GM18498 (cell line): ENCODE measurements at regions not wholly inside any gene's neighbourhood (a gene's known extent, or its start where the extent isn't known, plus 50 kb on each side); places are given as distances from the start of the nearest gene placed in this dataset.
"Not testable (repeated sequence)": the region's sequence is repeated elsewhere in the genome, so short reads cannot be mapped to it uniquely, and the experiment has no call there.

Experiments
- ATAC-seq: cut with Tn5 transposase; IDR thresholded peaks from one replicate; pipeline ENCODE4 v1.9.1; 2021; ENCODE audit warnings: mild to moderate bottlenecking, moderate library complexity; ENCODE audit not compliant: unreplicated experiment

DNA sequence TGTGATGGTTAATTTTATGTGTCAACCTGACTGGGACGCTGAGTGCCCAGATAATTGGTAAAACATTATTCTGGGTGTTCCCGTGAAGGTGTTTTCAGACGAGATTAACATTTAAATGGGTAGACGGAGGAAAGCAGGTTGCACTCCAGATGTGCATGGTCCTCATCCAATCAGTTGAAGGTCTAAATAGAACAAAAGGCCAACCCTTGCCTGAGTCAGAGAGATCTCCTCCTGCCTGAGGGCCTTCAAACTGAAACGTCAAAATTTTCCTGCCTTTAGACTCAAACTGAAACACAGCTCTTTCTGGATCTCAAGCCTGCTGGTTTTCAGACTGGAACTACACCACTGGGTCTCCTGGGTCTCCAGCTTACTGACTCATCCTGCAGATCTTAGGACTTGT is 73.5 kb downstream of the NPIPA8 start:
- ATAC-seq, result not testable (repeated sequence)

DNA sequence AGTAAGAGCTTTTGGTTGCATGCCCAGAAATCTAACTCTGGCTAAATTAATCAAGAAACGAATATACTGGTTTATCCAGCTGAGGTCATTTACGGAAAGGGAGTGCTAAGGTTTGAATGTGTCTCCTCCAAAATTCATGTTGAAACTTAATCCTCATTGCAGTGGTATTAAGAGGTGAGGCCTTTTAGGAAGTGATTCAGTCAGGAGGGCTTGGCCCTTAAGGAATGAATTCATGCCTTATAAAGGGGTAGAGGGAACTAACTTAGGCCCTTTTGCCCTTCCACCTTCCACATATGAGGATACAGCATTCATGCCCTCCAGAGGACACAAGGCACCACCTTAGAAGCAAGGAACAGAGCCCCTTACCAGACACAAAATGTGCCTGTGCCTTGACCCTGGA is 74.7 kb downstream of the NPIPA8 start:
- not testable (repeated sequence) for ATAC-seq

DNA sequence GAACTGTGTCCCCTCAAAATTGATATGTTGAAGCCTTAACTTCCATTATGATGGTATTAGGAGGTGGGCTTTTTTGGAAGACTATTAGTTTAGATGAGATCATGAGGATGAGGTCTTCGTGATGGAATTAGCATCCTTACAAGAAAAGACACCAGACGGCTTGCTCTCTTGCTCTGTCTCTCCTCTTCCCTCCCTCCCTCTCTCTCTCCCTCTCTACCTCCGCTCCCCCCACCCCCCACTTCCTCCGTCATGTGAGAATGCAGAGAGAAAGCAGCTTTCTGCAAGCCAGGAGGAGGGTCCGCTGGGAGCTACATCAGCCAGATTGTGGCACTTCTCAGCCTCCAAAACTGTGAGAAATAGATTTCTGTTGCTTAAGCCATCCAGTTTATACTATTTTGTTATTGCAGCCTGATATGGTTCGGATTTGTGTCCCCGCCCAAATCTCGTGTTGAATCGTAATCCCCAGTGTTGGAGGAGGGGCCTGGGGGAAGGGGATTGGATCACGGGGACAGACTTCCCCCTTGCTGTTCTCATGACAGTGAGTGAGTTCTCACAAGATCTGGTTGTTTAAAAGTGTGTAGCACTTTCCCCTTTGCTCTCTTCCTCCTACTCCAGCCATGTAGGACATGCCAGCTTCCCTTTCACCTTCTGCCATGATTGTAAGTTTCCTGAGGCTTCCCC is 76.9 kb downstream of the NPIPA8 start:
- not testable (repeated sequence) for ATAC-seq

DNA sequence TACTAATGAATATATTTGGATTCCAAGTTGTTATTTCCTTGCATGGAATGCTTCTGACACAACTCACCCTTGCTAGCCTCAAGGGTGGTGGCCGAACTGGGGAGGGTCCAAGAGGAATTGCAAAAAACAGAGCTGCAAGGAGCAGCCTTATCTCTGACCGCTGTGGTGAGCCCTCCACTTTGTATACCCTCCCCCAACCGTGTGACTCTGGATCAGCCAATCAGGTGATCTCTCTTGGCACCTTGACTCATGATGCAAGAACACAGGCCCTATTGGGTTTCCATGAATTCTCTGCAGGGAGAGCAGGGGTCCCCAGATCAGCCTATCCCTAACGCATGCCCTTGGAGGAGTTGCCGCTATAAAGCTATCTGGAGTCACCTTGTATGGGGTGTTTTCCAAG is 83.6 kb downstream of the NPIPA8 start:
- ATAC-seq, result not testable (repeated sequence)

DNA sequence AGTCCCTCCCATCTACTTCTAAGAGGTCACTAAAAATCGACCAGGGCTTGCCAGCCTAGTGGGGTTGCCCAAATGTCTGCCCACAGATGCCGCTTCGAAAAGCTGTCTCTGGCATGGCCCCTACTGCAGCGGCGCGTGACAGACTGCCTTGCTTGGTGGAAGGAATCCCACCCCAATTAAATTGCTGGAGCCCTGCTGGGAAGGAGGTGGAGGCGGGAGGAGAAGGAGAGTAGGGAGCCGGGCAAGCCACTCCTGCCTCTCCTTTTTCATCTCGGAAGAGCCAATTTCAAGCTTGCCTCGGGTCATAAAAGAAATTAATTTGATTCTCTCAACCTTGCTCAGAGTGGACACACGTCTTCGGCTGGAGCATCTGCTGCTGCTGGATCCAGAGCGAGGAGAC is 106.0 kb downstream of the NPIPA8 start:
- not testable (repeated sequence) for ATAC-seq

DNA sequence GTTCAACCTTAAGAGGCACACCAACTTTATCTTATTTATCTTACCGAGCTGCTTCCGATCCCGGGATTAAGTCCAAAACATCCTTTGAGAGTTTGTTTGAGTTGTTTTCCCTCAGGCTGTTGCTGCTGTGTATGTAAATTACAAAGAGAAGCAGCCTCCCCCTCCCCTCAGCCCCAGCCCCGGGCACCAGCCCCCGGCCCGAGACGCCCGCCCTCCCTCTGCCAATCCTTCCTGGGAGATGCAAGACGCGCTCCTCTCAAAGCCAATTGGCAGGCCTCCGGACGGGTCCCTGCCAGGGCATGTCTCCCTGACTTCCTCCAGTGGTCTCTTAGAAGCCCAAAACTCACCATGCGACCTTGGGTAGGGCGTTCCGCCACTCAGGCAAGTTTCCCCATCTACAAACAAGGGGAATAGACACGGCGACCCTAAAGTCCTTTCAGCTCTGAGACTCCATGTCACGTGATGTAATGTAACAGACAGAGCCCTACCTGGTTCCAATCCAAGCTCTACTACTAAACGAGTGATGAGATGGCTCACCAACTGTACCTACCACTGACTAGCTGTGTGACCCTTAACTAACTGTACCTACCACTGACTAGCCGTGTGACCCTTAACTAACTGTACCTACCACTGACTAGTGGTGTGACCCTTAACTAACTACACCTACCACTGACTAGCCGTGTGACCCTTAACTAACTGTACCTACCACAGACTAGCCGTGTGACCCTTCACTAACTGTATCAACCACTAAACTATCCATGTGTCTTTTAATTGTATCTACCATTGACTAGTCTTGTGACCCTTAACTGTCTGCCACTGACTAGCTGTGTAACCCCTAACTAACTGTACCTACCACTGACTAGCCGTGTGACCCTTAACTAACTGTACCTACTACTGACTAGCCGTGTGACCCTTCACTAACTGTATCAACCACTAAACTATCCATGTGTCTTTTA is 114.2 kb downstream of the NPIPA8 start:
- ATAC-seq, result not testable (repeated sequence)

DNA sequence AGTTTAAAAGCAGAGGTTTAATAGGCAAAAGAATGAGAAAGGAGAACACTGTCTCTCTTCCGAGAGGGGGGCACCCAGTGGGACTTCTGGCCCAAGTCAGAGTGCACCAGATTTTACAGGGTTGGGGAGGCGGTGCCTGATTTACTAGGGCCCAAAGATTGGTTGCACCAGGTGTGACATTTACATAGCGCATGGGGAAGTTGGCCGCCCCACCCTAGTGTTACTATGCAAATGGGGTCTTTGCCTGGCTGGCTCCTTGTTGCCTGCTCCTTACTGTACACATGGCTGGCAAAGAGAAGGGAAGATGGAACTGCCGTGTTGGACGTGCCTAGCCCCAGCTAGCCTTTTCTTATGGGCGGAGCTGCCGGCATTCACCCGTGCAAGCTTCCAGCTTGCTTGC is 118.8 kb downstream of the NPIPA8 start:
- ATAC-seq, result not testable (repeated sequence)

DNA sequence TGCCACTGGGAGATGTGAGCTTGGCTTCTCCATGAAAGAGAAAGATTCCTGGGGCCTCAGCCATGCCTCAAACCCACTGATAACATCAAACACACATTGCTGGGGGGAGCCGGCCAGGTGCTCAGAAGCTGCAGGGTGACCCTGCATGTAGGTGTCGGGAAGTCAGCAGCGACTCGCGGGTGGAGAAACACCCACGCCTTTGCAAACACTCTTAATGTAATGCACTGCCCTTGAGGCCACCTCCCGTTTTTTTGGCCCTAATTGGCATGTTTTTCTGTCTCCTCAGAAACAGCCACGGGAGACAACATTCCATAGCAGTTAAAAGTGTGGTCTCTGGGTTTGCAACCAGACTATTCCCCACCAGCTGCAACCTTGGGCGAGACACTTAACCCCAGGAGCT is 119.7 kb downstream of the NPIPA8 start:
- ATAC-seq, result not testable (repeated sequence)

DNA sequence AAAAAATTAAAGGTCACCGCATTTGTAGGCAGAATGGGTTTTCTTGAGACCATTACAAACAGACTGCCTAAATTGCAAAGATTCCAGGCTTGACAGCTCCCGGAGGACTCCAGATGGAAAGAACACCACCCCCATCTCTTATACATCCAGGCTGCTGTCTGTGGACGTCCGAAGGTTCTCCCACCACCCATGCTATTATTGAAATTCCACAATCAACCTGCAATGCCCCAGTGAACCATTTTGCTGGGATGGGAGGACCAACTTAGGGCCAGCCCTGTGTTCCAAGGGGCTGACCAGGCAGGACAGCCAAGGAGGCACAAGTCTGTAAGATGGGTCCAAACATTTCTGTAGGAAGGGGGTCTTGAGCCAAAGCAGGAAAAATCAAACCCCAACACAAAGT is 122.7 kb downstream of the NPIPA8 start:
- not testable (repeated sequence) for ATAC-seq

DNA sequence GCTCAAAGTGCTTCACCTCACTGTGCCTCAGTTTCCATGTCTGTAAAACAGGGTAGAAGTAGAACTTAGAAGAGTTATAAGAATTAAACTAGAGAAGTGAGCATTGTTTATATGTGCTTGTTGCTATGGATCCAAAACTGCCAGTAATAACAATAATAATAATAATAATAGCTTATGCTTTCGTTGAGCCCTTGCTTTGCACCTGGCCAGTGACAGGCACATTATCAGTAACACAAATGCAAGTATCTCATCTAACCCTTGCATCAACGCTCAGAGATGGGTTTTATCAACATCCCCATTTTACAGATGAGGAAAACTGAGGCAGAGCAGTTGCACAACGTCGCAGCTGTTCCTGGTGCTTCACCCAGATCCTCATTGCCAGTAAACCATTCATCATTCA is 125.0 kb downstream of the NPIPA8 start:
- not testable (repeated sequence) for ATAC-seq

DNA sequence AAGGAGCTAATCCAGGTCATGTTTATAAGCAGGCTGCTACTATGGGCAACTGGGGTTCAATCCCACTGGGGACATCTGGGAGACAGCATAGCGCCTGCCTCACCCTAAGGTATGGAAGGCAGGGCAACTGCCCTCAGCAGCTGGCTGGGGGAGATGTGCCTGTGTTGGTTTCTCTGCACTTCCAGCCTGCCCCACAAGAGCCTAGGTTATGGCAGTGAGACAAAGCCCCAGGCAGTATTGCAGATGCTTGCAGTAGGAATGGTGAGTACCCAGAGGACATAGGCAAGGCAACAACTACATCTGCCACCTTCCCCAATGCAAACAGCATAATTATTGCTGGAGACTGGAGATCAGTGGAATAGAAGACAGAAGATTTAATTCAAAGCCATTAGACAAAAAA is 131.8 kb downstream of the NPIPA8 start:
- ATAC-seq, result not testable (repeated sequence)

DNA sequence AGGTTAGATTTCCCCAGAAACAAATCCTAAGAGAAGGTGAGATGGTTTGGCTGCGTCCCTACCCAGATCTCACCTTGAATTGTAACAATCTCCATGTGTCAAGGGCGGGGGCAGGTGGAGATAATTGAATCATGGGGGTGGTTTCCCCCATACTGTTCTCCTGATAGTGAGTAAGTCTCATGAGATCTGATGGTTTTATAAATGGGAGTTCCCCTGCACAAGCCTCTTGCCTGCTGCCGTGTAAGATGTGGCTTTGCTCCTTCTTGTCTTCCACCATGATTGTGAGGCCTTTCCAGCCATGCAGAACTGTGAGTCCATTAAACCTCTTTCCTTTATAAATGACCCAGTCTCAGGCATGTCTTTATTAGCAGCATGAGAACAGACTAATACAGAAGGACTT is 132.2 kb downstream of the NPIPA8 start:
- not testable (repeated sequence) for ATAC-seq

DNA sequence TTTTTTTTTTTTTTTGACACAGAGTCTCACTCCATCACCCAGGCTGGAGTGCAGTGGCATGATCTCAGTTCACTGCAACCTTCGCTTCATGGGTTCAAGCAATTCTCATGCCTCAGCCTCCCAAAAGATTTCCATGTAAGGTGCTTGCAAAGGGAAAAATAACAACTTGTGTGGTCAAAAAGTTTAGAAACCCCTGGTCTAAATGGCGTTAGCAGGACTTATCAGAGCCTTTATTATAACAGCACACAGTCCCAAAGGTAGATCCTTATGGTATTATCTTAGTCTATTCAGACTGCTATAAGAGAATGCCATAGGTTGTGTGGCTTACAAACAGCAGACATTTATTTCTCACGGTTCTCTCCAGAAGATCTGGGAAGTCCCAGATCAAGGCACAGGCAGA is 135.0 kb downstream of the NPIPA8 start:
- not testable (repeated sequence) for ATAC-seq

DNA sequence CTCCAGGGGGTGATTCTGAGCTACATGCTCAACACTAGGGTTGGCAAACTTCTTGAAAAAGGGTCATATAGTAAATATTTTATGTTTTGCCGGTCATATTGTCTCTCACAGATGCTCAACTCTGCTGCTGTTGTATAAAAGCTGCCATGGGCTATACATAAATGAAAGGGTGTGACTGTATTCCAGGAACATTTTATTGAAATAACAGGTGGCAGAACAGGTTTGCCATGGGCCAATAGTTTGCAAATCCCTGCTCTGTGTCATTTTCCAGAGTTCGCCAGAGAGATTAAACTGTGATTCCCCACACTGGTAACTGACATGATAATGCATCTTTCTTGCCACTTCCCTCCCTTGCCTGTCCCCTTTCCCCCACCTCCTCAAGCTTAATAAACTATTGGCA is 144.1 kb downstream of the NPIPA8 start:
- not testable (repeated sequence) for ATAC-seq

DNA sequence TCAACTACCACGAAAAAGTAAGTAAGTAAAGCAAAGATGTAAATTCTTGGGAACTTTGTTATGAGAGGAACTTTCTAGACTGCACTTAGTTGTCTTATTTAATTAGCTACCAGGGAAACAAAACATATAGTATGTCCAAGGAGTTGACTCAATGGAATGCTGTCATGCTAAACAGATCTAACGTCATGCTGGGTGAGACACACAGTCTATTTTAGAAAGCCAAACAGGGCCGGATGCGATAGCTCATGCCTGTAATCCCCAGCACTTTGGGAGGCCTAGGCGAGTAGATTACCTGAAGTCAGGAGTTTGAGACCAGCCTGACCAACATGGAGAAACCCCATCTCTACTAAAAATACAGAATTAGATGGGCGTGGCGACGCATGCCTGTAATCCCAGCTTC is 146.4 kb downstream of the NPIPA8 start:
- ATAC-seq, result not testable (repeated sequence)

DNA sequence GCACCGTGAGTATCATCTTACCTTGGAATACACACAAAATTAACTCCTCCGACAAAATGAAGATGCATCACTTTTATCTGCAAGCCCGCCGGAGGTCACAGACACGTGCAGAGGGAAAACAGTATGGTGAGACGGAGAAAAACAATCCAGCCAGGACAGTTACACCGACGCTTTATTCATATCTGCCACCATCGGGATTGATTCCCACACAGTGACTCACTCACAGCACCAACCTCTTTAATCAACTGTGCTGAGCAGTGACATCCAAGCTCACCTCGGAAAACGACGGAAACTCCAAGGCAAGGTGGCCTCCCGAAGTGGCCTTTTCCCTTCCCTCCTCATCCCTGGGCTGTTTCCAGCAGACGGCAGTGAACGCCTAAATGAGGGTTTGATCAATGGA is 151.8 kb downstream of the NPIPA8 start:
- not testable (repeated sequence) for ATAC-seq

DNA sequence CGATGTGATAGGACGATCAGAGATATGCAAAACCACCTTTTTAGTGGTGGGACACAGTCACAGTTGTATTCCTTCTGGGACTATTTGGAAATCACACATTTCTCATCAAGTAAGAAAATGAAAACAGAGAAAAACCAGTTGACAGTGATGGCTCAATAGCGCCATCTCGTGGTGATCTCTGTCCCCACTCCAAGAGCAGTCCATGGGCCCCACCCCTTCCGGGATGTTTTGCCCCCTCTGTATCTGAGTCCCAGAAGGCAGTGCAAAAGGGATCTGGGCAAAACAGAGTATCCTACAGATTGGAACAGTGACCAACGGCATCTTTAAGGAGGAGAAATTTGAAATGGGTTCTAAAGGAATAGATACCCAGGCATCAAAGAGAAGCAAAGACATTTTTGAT is 155.5 kb downstream of the NPIPA8 start:
- ATAC-seq, result not testable (repeated sequence)

DNA sequence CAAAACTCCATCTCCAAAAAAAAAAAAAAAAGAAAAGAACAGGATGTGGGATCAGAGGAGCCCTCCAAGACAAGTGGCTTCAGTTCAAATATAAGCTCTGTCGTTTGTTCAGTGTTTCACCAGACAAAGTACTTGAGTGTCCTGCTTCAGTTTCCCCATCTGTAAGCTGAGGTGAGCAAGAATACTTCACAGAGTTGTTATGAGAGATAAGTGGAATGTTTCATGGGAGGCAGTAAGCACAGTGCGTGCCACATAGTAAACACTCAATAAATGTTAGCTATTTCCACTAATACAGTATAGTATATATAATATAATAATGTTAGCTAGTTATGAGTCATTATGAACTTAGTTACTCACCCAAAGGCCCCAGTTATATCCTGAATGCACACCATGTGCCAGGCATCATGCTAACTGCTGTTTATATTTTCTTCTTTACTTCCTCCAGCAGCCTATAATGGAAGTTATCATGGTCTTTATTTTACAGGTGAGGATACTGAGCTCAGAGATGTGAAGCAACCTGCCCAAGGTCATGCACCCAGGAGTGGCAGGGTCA is 162.5 kb downstream of the NPIPA8 start:
- ATAC-seq, result not testable (repeated sequence)

DNA sequence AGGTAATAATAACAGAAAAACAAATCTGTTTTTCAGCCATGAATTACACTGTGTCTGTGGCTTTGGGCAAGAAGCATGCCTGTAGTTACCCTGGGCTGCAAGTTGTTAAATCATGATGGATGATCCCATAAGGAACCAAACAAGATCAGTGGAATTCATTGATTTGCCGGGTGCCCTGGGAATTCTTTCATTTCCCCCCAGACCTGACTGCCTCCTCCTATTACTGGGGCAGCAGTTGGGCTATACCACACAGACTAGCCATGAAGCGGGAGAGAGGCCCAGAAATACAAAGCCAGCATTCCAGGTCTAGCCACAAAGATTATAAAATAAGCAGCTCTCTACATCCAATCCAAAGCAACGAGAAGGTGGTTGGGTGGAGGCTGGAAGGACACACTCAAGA is 174.2 kb downstream of the NPIPA8 start:
- not testable (repeated sequence) for ATAC-seq

DNA sequence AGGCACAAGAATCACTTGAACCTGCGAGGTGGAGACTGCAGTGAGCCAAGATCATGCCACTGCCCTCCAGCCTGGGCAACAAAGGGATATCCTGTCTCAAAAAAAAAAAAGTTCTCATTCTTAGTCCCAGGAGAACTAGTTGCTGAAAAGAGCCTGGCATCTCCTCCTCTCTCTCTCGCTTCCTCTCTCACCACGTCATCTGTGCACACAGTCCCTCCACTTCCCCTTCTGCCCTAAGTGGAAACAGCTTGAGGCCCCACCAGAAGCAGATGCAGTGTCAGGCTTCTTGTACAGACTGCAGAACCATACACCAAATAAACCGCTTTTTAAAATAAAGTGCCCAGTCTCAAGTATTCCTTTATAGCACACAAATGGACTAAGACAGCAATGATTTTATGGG is 175.3 kb downstream of the NPIPA8 start:
- ATAC-seq, result not testable (repeated sequence)

DNA sequence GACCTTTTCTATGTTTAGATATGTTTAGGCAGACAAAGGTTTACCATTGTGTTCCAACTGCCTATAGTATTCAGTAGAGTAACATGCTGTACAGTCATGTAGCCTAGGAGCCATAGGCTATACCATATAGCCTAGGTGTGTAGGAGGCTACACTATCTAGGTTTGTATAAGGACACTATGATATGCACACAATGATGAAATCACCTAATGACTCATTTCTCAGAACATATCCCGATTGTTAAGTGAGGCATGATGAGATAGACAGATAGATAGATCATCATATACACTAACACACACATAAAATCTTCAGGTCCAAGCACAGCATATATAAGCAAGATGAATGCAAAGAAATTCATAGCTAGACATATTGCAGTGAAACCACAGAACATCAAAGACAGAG is 177.4 kb downstream of the NPIPA8 start:
- not testable (repeated sequence) for ATAC-seq

DNA sequence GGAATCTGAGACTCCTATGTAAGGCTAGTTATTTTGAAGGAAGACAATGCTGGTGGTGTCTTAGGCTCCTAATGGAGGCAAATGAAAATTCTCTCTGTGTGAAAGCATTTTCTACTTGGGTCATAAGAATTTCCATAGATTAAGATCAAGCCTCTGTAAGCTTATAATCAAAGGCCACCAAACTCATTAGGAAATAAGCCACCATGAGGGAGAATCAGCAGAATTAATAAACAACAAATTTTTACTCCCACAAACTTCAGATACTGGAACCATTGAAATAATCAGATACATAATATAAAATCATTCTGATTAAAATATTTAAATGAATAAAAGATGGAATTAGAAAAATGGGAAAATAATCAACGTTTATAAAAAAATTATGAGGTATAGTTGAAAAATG is 178.7 kb downstream of the NPIPA8 start:
- ATAC-seq, result not testable (repeated sequence)
